GM23338 (cell line): ENCODE measurements at regions not wholly inside any gene's neighbourhood (a gene's known extent, or its start where the extent isn't known, plus 50 kb on each side); places are given as distances from the start of the nearest gene placed in this dataset.

ENCODE experiments used
- ATAC-seq: fragments of 200-7000 bp; cut with Tn5 transposase; 3 replicates; pipeline ENCODE4 v1.9.1; 2020
- DNase-seq: peaks from one replicate; pipeline ENCODE4 v3.0.0-alpha.2; 2015; ENCODE audit warnings: low spot score
- H2AFZ ChIP-seq: fragments of 200-600 bp; sonication (generic); 2 replicates; pipeline ENCODE4 v1.8.0; 2016; ENCODE audit warnings: antibody characterized with exemption, mild to moderate bottlenecking, moderate library complexity
- H3F3A ChIP-seq: fragments of 200-600 bp; sonication (generic); replicated peaks from 2 replicates; pipeline ENCODE4 v1.8.0; 2017; ENCODE audit warnings: antibody characterized with exemption, mixed run types, low read depth
- H3K27ac ChIP-seq: fragments of 200-600 bp; sonication (generic); 2 replicates; pipeline ENCODE4 v1.6.1; 2016; ENCODE audit warnings: low read depth
- H3K27me3 ChIP-seq: fragments of 200-600 bp; sonication (generic); 2 replicates; pipeline ENCODE4 v1.8.0; 2016; ENCODE audit warnings: mild to moderate bottlenecking, mixed run types, moderate library complexity; ENCODE audit not compliant: insufficient read depth
- H3K36me3 ChIP-seq: fragments of 200-600 bp; sonication (generic); 2 replicates; pipeline ENCODE4 v1.8.0; 2016; ENCODE audit warnings: mild to moderate bottlenecking; ENCODE audit not compliant: insufficient read depth
- H3K4me1 ChIP-seq: fragments of 200-600 bp; sonication (generic); 2 replicates; pipeline ENCODE4 v1.8.0; 2016; ENCODE audit warnings: mild to moderate bottlenecking, moderate library complexity; ENCODE audit not compliant: insufficient read depth
- H3K4me2 ChIP-seq: fragments of 200-600 bp; sonication (generic); 2 replicates; pipeline ENCODE4 v1.7.1; 2017; ENCODE audit warnings: mixed run types
- H3K4me3 ChIP-seq: fragments of 200-600 bp; sonication (generic); 2 replicates; pipeline ENCODE4 v1.6.1; 2016; ENCODE audit warnings: mixed run types
- H3K79me2 ChIP-seq: fragments of 200-600 bp; sonication (generic); replicated peaks from 2 replicates; pipeline ENCODE4 v1.8.0; 2017; ENCODE audit warnings: mild to moderate bottlenecking; ENCODE audit not compliant: insufficient read depth
- H3K9me2 ChIP-seq: fragments of 200-600 bp; sonication (generic); 2 replicates; pipeline ENCODE4 v1.8.0; 2017; ENCODE audit not compliant: insufficient read depth
- H4K20me1 ChIP-seq: fragments of 200-600 bp; sonication (generic); replicated peaks from 2 replicates; pipeline ENCODE4 v1.8.0; 2017; ENCODE audit warnings: mild to moderate bottlenecking; ENCODE audit not compliant: insufficient read depth
- H3K27ac Mint-ChIP-seq: 2 replicates; pipeline ENCODE4 v1.8.0; 2020; ENCODE audit warnings: inconsistent platforms, mild to moderate bottlenecking, moderate library complexity, mixed read lengths
- H3K27me3 Mint-ChIP-seq: 3 replicates; pipeline ENCODE4 v1.8.0; 2022; ENCODE audit warnings: low read depth, mild to moderate bottlenecking, moderate library complexity, mixed read lengths, inconsistent platforms; ENCODE audit not compliant: insufficient read depth, poor library complexity
- H3K36me3 Mint-ChIP-seq: 3 replicates; pipeline ENCODE4 v1.8.0; 2021; ENCODE audit warnings: low read depth, mild to moderate bottlenecking, inconsistent platforms, moderate library complexity, mixed read lengths
- H3K4me1 Mint-ChIP-seq: 3 replicates; pipeline ENCODE4 v1.8.0; 2020; ENCODE audit warnings: mild to moderate bottlenecking, inconsistent platforms, mixed read lengths
- H3K4me3 Mint-ChIP-seq: 3 replicates; pipeline ENCODE4 v1.8.0; 2021; ENCODE audit warnings: moderate library complexity, mild to moderate bottlenecking, inconsistent platforms, mixed read lengths
- H3K9me3 Mint-ChIP-seq: 3 replicates; pipeline ENCODE4 v1.8.0; 2020; ENCODE audit warnings: moderate library complexity, mild to moderate bottlenecking, inconsistent platforms, mixed read lengths
- CREB1 ChIP-seq: fragments of 250-450 bp; sonication (Bioruptor Pico); IDR thresholded peaks from 2 replicates; pipeline ENCODE4 v1.5.0; 2020; ENCODE audit warnings: low read depth, mild to moderate bottlenecking, moderate library complexity
- ETS1 ChIP-seq: IDR thresholded peaks from 2 replicates; pipeline ENCODE4 v1.6.1; 2016; ENCODE audit warnings: antibody characterized with exemption
- EZH2 ChIP-seq: fragments of 200-600 bp; sonication (generic); IDR thresholded peaks from one replicate; pipeline ENCODE4 v1.8.0; 2017; ENCODE audit warnings: antibody characterized with exemption, mild to moderate bottlenecking, low read depth; ENCODE audit not compliant: unreplicated experiment
- NANOG ChIP-seq: IDR thresholded peaks from 2 replicates; pipeline ENCODE4 v1.6.1; 2016; ENCODE audit warnings: antibody characterized with exemption, borderline replicate concordance
- POLR2AphosphoS5 ChIP-seq: IDR thresholded peaks from 2 replicates; pipeline ENCODE4 v1.6.1; 2016; ENCODE audit warnings: antibody characterized with exemption, low read depth
- ZNF462 ChIP-seq: fragments of 250-450 bp; sonication (Bioruptor Pico); IDR thresholded peaks from 2 replicates; pipeline ENCODE4 v1.5.0; 2020; ENCODE audit warnings: mild to moderate bottlenecking, moderate library complexity

GRCh38 chr11:112471731-112472130 lies 211.1 kb upstream of the PLET1 start:
- Mint-ChIP-seq H3K36me3 (no peaks in the 10 kb centered on the region), H3K27ac (no peak overlapping the region), H3K4me3 (no peak overlapping the region), H3K4me1 (peaks cover 6% of the 10 kb centered on the region; the same call in 2 of the 3 replicates), H3K9me3 (no peaks in the 10 kb centered on the region), H3K27me3 (peaks cover 6% of the 10 kb centered on the region)
- no peak for TF ChIP-seq POLR2AphosphoS5
- H3K27ac ChIP-seq, result no peak overlapping the region
- no peaks in the 10 kb centered on the region for H3K79me2 ChIP-seq
- 0 out of 2 replicates have a peak overlapping the region, but pooled peaks have one; percentile 28 for H2AFZ ChIP-seq
- H4K20me1 ChIP-seq, result no peaks in the 10 kb centered on the region
- no peak for ATAC-seq
- no peaks in the 10 kb centered on the region for H3K36me3 ChIP-seq
- peaks cover 15% of the 10 kb centered on the region for H3K27me3 ChIP-seq
- H3K9me2 ChIP-seq, result peaks cover 5% of the 10 kb centered on the region; the same call in 1 of the 2 replicates
- peaks cover under 1% of the 10 kb centered on the region; the same call in 1 of the 2 replicates for H3K4me1 ChIP-seq
- H3F3A ChIP-seq, result no peaks in the 10 kb centered on the region
- H3K4me3 ChIP-seq, result no peak overlapping the region
- DNase-seq, result no peak
- H3K4me2 ChIP-seq, result no peak overlapping the region

- peak; percentile 41; the same call in 2 of the 3 replicates for ATAC-seq
- Histone ChIP-seq H4K20me1 (no peaks in the 10 kb centered on the region; the same call in 1 of the 2 replicates), H3K4me1 (peaks cover 10% of the 10 kb centered on the region), H3K4me2 (peak overlapping the region; percentile 40; the same call in 1 of the 2 replicates), H3K4me3 (no peak overlapping the region), H3K27ac (no peak overlapping the region), H3K27me3 (peaks cover 44% of the 10 kb centered on the region), H3K79me2 (no peaks in the 10 kb centered on the region), H3K36me3 (no peaks in the 10 kb centered on the region), H3K9me2 (peaks cover 5% of the 10 kb centered on the region; the same call in 1 of the 2 replicates), H2AFZ (no peak overlapping the region), H3F3A (no peaks in the 10 kb centered on the region)
- no peak for TF ChIP-seq EZH2
- no peak for TF ChIP-seq NANOG
- no peak for TF ChIP-seq CREB1 (CRISPR knock-in tag)
- Mint-ChIP-seq H3K4me1 (peaks cover 9% of the 10 kb centered on the region; the same call in 2 of the 3 replicates), H3K27me3 (peaks cover 4% of the 10 kb centered on the region), H3K4me3 (no peak overlapping the region), H3K27ac (no peak overlapping the region), H3K9me3 (no peaks in the 10 kb centered on the region), H3K36me3 (no peaks in the 10 kb centered on the region)
- no peak for DNase-seq
These were observed 216.5 kb upstream of the PLET1 start for GRCh38 chr11:112477152-112477551.

GRCh38 chr11:112477581-112478317 lies 217.1 kb upstream of the PLET1 start:
- Histone ChIP-seq H3K79me2 (no peaks in the 10 kb centered on the region), H2AFZ (no peak overlapping the region), H3K4me1 (peaks cover 10% of the 10 kb centered on the region), H4K20me1 (no peaks in the 10 kb centered on the region; the same call in 1 of the 2 replicates), H3K4me3 (no peak overlapping the region), H3K27me3 (peaks cover 44% of the 10 kb centered on the region), H3K36me3 (no peaks in the 10 kb centered on the region), H3F3A (no peaks in the 10 kb centered on the region), H3K4me2 (peak overlapping the region; percentile 40; the same call in 1 of the 2 replicates), H3K27ac (no peak overlapping the region), H3K9me2 (peaks cover 5% of the 10 kb centered on the region; the same call in 1 of the 2 replicates)
- DNase-seq, result no peak
- peaks cover 4% of the 10 kb centered on the region for H3K27me3 Mint-ChIP-seq
- no peak overlapping the region for H3K27ac Mint-ChIP-seq
- no peak for TF ChIP-seq CREB1 (CRISPR knock-in tag)
- no peak for TF ChIP-seq ZNF462
- TF ChIP-seq ETS1, result no peak
- H3K4me3 Mint-ChIP-seq, result no peak overlapping the region
- ATAC-seq, result peak; percentile 24; the same call in 2 of the 3 replicates
- H3K9me3 Mint-ChIP-seq, result no peaks in the 10 kb centered on the region
- peaks cover 9% of the 10 kb centered on the region; the same call in 2 of the 3 replicates for H3K4me1 Mint-ChIP-seq
- no peaks in the 10 kb centered on the region for H3K36me3 Mint-ChIP-seq
